ENCODE measurements at regions not wholly inside any gene's neighbourhood (a gene's known extent, or its start where the extent isn't known, plus 50 kb on each side); places are given as distances from the start of the nearest gene placed in this dataset.

GRCh38 chr1:25041916-25042315, 111.8 kb upstream of the RUNX3 start:
- TF ChIP-seq POLR2A (IDR thresholded peaks at IDR 0.05) = no peak
- no peak for TF ChIP-seq POLR2AphosphoS5 (IDR thresholded peaks at IDR 0.05; ENCODE audit: insufficient read depth in 1 of 2, low read depth in 1 of 2)
- no peak for TF ChIP-seq CTCF (IDR thresholded peaks at IDR 0.05)
